ENCODE measurements at regions not wholly inside any gene's neighbourhood (a gene's known extent, or its start where the extent isn't known, plus 50 kb on each side); places are given as distances from the start of the nearest gene placed in this dataset.

GRCh38 chr15:46460431-46461094, 825.7 kb downstream of the SQOR start:
- Histone ChIP-seq H3K9ac (ENCODE audit: insufficient read depth, low read depth, low read length) (no peak overlapping the region), H3K36me3 (replicated peaks in 1 of 2; ENCODE audit: control insufficient read depth in 1 of 2, insufficient read depth in 2 of 2, low read length in 2 of 2) (no peaks in the 10 kb centered on the region), H3K27me3 (ENCODE audit: control insufficient read depth in 1 of 2, insufficient read depth in 2 of 2, low read length in 2 of 2) (no peaks in the 10 kb centered on the region), H4K20me1 (ENCODE audit: insufficient read depth, low read length) (no peaks in the 10 kb centered on the region), H3K9me3 (ENCODE audit: low read length) (peaks cover 32% of the 10 kb centered on the region), H3K27ac (ENCODE audit: extremely low read length, insufficient read depth, low read length) (no peak overlapping the region), H3K4me3 (replicated peaks in 1 of 3; ENCODE audit: insufficient read depth in 1 of 3, low read depth in 2 of 3, low read length in 3 of 3) (no peak overlapping the region), H2AFZ (ENCODE audit: low read length) (no peak overlapping the region), H3K79me2 (ENCODE audit: insufficient read depth, low read length) (no peaks in the 10 kb centered on the region), H3K4me2 (ENCODE audit: low read depth, low read length) (no peak overlapping the region), H3K4me1 (ENCODE audit: insufficient read depth, low read length) (peaks cover 14% of the 10 kb centered on the region; the same call in 1 of the 2 replicates)
- DNase-seq (ENCODE audit: low spot score) (no peak), FAIRE-seq (no peak), ATAC-seq (no peak)
- TF ChIP-seq ARID3A (IDR thresholded peaks at IDR 0.05; ENCODE audit: low read depth, low read length), result no peak
- TF ChIP-seq ZNF331 (CRISPR knock-in tag; IDR thresholded peaks at IDR 0.05), result no peak
- no peak for TF ChIP-seq YEATS2 (CRISPR knock-in tag; IDR thresholded peaks at IDR 0.05; ENCODE audit: borderline replicate concordance)
- no peak for TF ChIP-seq ZNF441 (CRISPR knock-in tag; IDR thresholded peaks at IDR 0.05; ENCODE audit: borderline replicate concordance)
- TF ChIP-seq ZMAT3 (CRISPR knock-in tag; conservative IDR thresholded peaks at IDR 0.05), result no peak
- no peak for TF ChIP-seq ZUFSP (CRISPR knock-in tag; IDR thresholded peaks at IDR 0.05; ENCODE audit: borderline replicate concordance)
- TF ChIP-seq ZNF782 (CRISPR knock-in tag; IDR thresholded peaks at IDR 0.05; ENCODE audit: borderline replicate concordance), result no peak
- no peak for TF ChIP-seq THAP9 (CRISPR knock-in tag; IDR thresholded peaks at IDR 0.05; ENCODE audit: borderline replicate concordance)
- TF ChIP-seq GMEB2 (CRISPR knock-in tag; IDR thresholded peaks at IDR 0.05; ENCODE audit: low read depth), result no peak
- TF ChIP-seq ZNF274 (CRISPR knock-in tag; IDR thresholded peaks at IDR 0.05), result no peak
- no peak for TF ChIP-seq KLF13 (CRISPR knock-in tag; IDR thresholded peaks at IDR 0.05)
- no peak for TF ChIP-seq KMT2A (CRISPR knock-in tag; IDR thresholded peaks at IDR 0.05)
- CTCF ChIA-PET (ENCODE audit: low intra/inter-chr PET ratio, low total read pairs), result no interaction called here
- in situ Hi-C loops (cut with HindIII; ENCODE audit: extremely low pct_ligation_motif_present, low pct_unique_long_range_greater_than_20kb) (no loop called here), intact Hi-C loops (cut with micrococcal nuclease; ENCODE audit: unreplicated experiment) (no loop called here)
- no TSS peak for BruUV-seq (replicated peaks)
- POLR2A ChIA-PET, result no interaction called here
- WGBS (ENCODE audit: low lambda C conversion rate), result 59% methylated on average over 12 of the region's 12 CpGs
